ENCODE measurements at regions not wholly inside any gene's neighbourhood (a gene's known extent, or its start where the extent isn't known, plus 50 kb on each side); places are given as distances from the start of the nearest gene placed in this dataset.

DNA sequence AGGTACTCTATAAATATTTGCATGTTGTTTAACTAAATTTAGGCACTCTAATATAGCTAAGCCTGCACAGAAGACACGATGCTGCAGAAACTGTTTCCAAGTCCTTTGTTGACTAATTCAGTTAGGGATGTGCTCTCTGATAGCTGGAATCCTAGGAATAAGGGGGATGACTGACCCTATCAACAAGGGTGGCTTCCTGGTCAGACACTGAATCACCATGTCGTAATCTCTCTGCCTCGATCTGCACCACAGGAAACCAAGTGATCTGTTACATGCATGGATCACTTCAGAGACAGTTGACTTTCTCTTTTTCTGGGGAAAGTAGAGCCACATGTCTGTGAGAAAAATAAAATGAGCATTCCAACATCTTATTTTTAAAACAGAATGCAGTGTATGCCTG lies 169.1 kb downstream of the GUCY2F start:
- no peak overlapping the region for H3K4me3 ChIP-seq (ENCODE audit: low read depth, low read length)
- DNase-seq (ENCODE audit: low read depth): no peak

DNA sequence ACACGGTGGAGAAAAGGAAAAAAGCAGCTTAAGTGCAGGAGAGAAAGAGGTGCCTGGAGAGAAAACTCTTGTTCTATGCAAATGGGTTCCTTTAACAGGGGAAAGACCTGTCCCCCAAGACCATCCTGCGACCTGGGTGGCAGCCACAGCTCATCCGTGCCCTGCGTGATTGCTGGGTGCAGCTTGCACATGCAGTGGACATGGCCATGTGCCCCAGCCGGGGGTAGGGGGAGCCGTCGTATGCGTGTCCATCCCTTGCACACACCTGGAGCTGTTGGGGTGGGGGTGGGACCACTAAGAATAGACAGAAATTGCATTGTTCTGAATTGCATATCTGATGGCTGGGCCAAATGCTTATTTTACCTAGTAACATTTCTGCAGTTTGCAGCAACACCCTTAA lies 171.9 kb downstream of the GUCY2F start:
- TF ChIP-seq, protein P1, sequence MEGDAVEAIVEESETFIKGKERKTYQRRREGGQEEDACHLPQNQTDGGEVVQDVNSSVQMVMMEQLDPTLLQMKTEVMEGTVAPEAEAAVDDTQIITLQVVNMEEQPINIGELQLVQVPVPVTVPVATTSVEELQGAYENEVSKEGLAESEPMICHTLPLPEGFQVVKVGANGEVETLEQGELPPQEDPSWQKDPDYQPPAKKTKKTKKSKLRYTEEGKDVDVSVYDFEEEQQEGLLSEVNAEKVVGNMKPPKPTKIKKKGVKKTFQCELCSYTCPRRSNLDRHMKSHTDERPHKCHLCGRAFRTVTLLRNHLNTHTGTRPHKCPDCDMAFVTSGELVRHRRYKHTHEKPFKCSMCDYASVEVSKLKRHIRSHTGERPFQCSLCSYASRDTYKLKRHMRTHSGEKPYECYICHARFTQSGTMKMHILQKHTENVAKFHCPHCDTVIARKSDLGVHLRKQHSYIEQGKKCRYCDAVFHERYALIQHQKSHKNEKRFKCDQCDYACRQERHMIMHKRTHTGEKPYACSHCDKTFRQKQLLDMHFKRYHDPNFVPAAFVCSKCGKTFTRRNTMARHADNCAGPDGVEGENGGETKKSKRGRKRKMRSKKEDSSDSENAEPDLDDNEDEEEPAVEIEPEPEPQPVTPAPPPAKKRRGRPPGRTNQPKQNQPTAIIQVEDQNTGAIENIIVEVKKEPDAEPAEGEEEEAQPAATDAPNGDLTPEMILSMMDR (IDR thresholded peaks at IDR 0.05; ENCODE audit: low read depth, low read length): no peak
- TF ChIP-seq, protein P2, sequence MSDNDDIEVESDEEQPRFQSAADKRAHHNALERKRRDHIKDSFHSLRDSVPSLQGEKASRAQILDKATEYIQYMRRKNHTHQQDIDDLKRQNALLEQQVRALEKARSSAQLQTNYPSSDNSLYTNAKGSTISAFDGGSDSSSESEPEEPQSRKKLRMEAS (IDR thresholded peaks at IDR 0.05; ENCODE audit: low read depth, low read length): no peak
- no peak for TF ChIP-seq MYC (IDR thresholded peaks at IDR 0.05; ENCODE audit: low read depth, low read length)
- no peak for TF ChIP-seq POLR2A (IDR thresholded peaks at IDR 0.05; ENCODE audit: extremely low read depth, insufficient read length)
- no peak for DNase-seq (ENCODE audit: low read depth)
- no peak overlapping the region for H3K4me3 ChIP-seq (ENCODE audit: low read depth, low read length)

More for the DNA sequence above, 169.1 kb downstream of the GUCY2F start:
- TF ChIP-seq, protein P2 (IDR thresholded peaks at IDR 0.05; ENCODE audit: low read depth, low read length): no peak

DNA sequence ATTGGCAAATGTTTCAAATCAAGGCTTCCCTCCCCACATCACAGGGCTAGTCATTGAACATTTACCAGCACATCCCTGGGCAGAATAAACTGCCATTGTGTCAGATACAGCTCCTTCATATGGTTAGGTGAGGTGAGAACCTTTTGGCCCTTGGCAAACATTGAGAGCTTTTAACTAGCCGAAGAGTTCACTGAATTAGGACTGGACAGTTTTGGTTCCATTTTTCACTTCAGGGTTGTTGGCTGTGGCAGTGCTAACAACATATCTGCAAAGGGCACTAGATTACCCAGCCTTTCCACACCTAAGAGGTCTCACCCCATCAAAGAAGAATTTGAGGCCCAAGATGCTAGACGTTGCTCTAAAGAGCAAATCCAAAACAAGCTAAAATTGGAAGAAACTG lies 180.7 kb downstream of the GUCY2F start:
- DNase-seq (ENCODE audit: low read depth): no peak
- no peak overlapping the region for H3K4me3 ChIP-seq (ENCODE audit: low read depth, low read length)
- no peak for TF ChIP-seq POLR2A (IDR thresholded peaks at IDR 0.05; ENCODE audit: extremely low read depth, insufficient read length)
- TF ChIP-seq, protein P1 (IDR thresholded peaks at IDR 0.05; ENCODE audit: low read depth, low read length): no peak
- TF ChIP-seq, protein P2 (IDR thresholded peaks at IDR 0.05; ENCODE audit: low read depth, low read length): no peak
- no peak for TF ChIP-seq MYC (IDR thresholded peaks at IDR 0.05; ENCODE audit: low read depth, low read length)

- no peak overlapping the region for H3K4me3 ChIP-seq (ENCODE audit: low read depth, low read length)
- TF ChIP-seq, protein P2 (IDR thresholded peaks at IDR 0.05; ENCODE audit: low read depth, low read length): no peak
- TF ChIP-seq POLR2A (IDR thresholded peaks at IDR 0.05; ENCODE audit: extremely low read depth, insufficient read length) (no peak), MYC (IDR thresholded peaks at IDR 0.05; ENCODE audit: low read depth, low read length) (no peak)
- TF ChIP-seq, protein P1 (IDR thresholded peaks at IDR 0.05; ENCODE audit: low read depth, low read length): no peak
- DNase-seq (ENCODE audit: low read depth): no peak
These were observed 181.5 kb downstream of the GUCY2F start for GRCh38 chrX:109300415-109300814.

GRCh38 chrX:109299091-109299490 lies 182.8 kb downstream of the GUCY2F start:
- no peak for DNase-seq (ENCODE audit: low read depth)
- H3K4me3 ChIP-seq (ENCODE audit: low read depth, low read length): no peak overlapping the region
- TF ChIP-seq, protein P2 (IDR thresholded peaks at IDR 0.05; ENCODE audit: low read depth, low read length): no peak
- TF ChIP-seq POLR2A (IDR thresholded peaks at IDR 0.05; ENCODE audit: extremely low read depth, insufficient read length) (no peak), MYC (IDR thresholded peaks at IDR 0.05; ENCODE audit: low read depth, low read length) (no peak)
- TF ChIP-seq, protein P1 (IDR thresholded peaks at IDR 0.05; ENCODE audit: low read depth, low read length): no peak

DNA sequence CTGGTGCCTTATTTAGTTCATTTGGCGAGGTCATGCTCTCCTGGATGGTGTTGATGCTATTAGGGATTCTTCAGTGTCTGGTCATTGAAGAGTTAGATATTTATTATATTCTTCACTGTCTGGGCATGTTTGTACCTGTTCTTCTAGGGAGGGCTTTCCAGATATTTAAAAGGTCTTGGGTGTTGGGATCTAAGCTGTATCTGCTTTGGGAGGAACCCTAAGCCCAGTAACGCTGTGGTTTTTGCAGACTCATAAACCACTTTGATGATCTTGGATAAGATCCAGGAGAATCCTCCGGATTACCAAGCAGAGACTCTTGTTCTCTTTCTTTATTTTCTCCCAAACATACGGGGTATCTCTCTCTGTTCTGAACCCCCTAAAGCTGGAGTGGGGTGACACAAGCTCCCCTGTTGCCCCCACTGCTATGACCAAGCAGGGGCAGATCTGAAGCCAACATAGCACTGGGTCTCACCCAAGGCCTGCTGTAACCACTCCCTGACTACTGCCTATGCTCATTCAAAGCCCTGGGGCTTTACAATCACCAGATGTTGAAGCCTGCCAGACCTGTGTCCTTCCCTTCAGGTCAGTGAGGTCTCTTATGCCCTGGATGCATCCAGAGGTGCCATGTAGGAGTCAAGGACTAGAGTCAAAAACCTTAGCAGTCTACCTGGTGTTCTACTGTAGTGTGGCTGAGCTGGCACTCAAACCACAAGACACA lies 187.6 kb downstream of the GUCY2F start:
- DNase-seq (ENCODE audit: low read depth): no peak
- TF ChIP-seq, protein P2 (IDR thresholded peaks at IDR 0.05; ENCODE audit: low read depth, low read length): no peak
- no peak for TF ChIP-seq POLR2A (IDR thresholded peaks at IDR 0.05; ENCODE audit: extremely low read depth, insufficient read length)
- TF ChIP-seq MYC (IDR thresholded peaks at IDR 0.05; ENCODE audit: low read depth, low read length): no peak
- TF ChIP-seq, protein P1 (IDR thresholded peaks at IDR 0.05; ENCODE audit: low read depth, low read length): no peak
- no peak overlapping the region for H3K4me3 ChIP-seq (ENCODE audit: low read depth, low read length)

Measured in NB4 (cell line).